ENCODE measurements at regions not wholly inside any gene's neighbourhood (a gene's known extent, or its start where the extent isn't known, plus 50 kb on each side); places are given as distances from the start of the nearest gene placed in this dataset.

GRCh38 chrX:43551590-43551989, 104.5 kb upstream of the MAOA start:
- TF ChIP-seq POLR2AphosphoS5 (IDR thresholded peaks at IDR 0.05; ENCODE audit: low read depth, low read length) (no peak), POLR2A (IDR thresholded peaks at IDR 0.05; ENCODE audit: low read depth, low read length) (no peak), SPI1 (IDR thresholded peaks at IDR 0.05; ENCODE audit: low read depth, low read length) (no peak)
